ENCODE measurements at regions not wholly inside any gene's neighbourhood (a gene's known extent, or its start where the extent isn't known, plus 50 kb on each side); places are given as distances from the start of the nearest gene placed in this dataset.

DNA sequence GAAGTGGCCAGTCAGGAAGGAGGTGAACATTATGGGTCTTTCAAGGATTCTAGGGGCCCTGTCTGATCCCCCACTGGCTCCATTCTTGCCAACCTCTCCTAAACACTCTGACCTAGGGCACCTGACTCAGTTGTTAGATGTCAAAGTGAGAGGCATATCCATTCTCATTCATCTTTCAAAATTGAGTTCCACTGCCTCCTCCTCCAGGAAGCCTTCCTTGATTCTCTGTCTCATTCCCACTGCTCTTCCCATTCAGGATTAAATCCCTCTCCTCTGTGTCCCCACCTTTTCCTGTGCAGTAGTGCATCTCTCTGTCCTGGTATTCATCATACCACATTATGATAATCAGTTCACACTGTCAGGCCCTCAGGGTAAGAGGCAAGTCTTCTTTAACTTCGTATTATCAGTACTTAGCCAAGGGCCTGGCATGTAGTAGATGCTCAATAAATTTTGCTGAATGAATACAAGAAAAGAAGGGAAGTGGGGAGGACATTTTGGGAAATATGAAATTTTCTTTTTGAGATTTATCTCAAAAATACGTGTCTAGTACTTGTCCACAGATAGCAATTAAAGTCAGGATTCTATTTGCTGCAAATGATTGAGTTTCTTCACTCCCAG is 61.8 kb upstream of the ITPKB start:
- no peaks in the 10 kb centered on the region for H3K36me3 ChIP-seq (ENCODE audit: insufficient read depth, low read length)
- H3K4me1 ChIP-seq (ENCODE audit: insufficient read depth, low read length), result no peaks in the 10 kb centered on the region
- H3K4me2 ChIP-seq (ENCODE audit: insufficient read depth, low read length), result no peak overlapping the region
- TF ChIP-seq, protein P1, sequence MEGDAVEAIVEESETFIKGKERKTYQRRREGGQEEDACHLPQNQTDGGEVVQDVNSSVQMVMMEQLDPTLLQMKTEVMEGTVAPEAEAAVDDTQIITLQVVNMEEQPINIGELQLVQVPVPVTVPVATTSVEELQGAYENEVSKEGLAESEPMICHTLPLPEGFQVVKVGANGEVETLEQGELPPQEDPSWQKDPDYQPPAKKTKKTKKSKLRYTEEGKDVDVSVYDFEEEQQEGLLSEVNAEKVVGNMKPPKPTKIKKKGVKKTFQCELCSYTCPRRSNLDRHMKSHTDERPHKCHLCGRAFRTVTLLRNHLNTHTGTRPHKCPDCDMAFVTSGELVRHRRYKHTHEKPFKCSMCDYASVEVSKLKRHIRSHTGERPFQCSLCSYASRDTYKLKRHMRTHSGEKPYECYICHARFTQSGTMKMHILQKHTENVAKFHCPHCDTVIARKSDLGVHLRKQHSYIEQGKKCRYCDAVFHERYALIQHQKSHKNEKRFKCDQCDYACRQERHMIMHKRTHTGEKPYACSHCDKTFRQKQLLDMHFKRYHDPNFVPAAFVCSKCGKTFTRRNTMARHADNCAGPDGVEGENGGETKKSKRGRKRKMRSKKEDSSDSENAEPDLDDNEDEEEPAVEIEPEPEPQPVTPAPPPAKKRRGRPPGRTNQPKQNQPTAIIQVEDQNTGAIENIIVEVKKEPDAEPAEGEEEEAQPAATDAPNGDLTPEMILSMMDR (IDR thresholded peaks at IDR 0.05; ENCODE audit: extremely low read depth, low read depth, low read length), result no peak
- H4K20me1 ChIP-seq (ENCODE audit: insufficient read depth, low read length), result no peaks in the 10 kb centered on the region
- DNase-seq (ENCODE audit: insufficient read length, low spot score, missing footprints), result no peak
- H3K79me2 ChIP-seq (ENCODE audit: insufficient read depth, low read length), result no peaks in the 10 kb centered on the region
- no peaks in the 10 kb centered on the region for H3K9me3 ChIP-seq (ENCODE audit: low read depth, low read length)
- no peak overlapping the region for H3K4me3 ChIP-seq (ENCODE audit: insufficient read depth, low read length)
- no peak overlapping the region for H3K27ac ChIP-seq (ENCODE audit: low read depth, low read length)
- H2AFZ ChIP-seq (ENCODE audit: low read length), result no peak overlapping the region
- H3K27me3 ChIP-seq (ENCODE audit: insufficient read depth, low read length), result peaks cover 6% of the 10 kb centered on the region

DNA sequence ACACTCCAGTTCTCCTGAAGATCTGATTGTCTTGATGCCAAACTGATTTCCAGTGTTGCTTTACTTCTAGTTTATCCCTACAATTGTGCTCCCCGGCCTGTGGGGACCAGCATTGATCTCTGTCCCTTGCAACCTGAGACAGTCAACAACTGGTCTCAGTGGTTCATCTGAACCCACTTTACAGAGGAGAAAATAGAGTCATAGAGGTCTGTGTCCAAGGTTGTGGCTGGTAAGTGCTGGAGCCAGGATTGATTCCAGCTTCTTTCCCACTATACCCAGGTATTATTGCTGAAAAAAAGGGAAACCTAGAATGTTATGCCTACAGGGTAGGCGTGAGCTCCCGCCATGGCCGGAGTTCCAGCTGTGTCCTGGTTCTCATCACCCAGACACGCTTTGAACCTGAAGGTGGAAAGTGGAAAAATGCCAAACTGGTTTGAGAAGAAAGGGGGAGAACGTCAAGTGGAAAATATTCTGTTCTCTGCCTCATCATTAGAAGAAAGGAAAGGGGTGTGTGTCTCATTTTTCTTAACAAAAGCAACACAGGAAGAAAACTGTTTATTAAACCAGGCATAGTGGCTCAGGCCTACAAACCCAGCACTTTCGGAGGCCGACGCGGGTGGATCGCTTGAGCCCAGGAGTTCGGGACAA is 60.7 kb upstream of the ITPKB start:
- TF ChIP-seq, protein P1 (IDR thresholded peaks at IDR 0.05; ENCODE audit: extremely low read depth, low read depth, low read length), result no peak
- no peak overlapping the region for H2AFZ ChIP-seq (ENCODE audit: low read length)
- H3K9me3 ChIP-seq (ENCODE audit: low read depth, low read length), result no peaks in the 10 kb centered on the region

DNA sequence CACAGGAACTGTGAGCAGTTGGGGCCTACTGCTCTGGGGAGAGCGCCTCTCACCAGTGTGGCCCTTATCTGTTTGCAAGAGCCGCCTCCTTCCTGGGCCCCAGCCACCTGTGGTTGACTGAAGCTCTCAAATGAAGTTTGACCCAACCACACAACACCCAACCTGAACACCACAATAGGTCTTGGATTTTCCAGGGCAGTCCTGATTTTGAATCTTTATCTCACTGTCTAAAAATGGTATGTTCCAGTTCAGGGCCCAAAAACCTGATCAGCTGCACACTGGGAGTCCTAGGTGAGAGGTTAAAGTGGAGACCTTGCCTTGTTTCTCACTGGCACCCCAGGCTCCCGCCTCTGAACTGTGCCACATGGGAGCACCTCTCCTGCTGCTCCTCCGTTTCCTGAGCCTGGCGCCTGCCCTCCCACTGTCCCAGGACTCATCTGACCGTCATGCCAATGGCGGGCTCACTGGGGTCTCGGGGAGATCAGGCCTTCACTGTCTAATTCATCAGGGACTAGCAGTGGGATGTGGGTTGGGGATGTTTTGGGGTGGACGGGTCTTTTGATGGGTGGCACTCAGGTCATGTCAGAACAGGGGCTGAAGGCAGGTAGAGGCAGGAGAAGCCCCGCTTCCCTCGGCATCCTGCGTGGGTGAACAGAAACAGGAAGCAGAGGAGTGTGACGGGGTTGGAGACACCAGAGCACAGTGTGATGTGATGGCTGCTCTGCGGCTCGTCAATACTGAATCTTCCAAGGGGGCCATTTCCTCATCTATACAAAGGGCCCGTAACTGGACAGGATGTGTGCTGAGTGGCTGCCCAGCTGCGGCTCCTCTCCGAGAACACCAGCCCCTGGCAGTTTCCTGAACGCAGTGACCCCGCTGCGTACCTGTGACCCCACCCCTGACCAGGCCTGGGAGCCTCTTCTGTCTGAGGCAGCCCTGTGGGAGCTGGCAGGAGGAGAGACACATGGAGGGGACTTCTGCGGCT is 59.6 kb upstream of the ITPKB start:
- H3K4me1 ChIP-seq (ENCODE audit: insufficient read depth, low read length), result no peaks in the 10 kb centered on the region
- H3K4me3 ChIP-seq (ENCODE audit: insufficient read depth, low read length), result no peak overlapping the region
- no peak overlapping the region for H2AFZ ChIP-seq (ENCODE audit: low read length)
- TF ChIP-seq, protein P1 (IDR thresholded peaks at IDR 0.05; ENCODE audit: extremely low read depth, low read depth, low read length), result no peak
- peaks cover 15% of the 10 kb centered on the region for H3K27me3 ChIP-seq (ENCODE audit: insufficient read depth, low read length)
- no peaks in the 10 kb centered on the region for H4K20me1 ChIP-seq (ENCODE audit: insufficient read depth, low read length)
- H3K9me3 ChIP-seq (ENCODE audit: low read depth, low read length), result no peaks in the 10 kb centered on the region
- no peak for DNase-seq (ENCODE audit: insufficient read length, low spot score, missing footprints)
- H3K79me2 ChIP-seq (ENCODE audit: insufficient read depth, low read length), result no peaks in the 10 kb centered on the region
- H3K27ac ChIP-seq (ENCODE audit: low read depth, low read length), result no peak overlapping the region
- no peak overlapping the region for H3K4me2 ChIP-seq (ENCODE audit: insufficient read depth, low read length)
- H3K36me3 ChIP-seq (ENCODE audit: insufficient read depth, low read length), result no peaks in the 10 kb centered on the region

More for the DNA sequence above, 60.7 kb upstream of the ITPKB start:
- peaks cover 6% of the 10 kb centered on the region for H3K27me3 ChIP-seq (ENCODE audit: insufficient read depth, low read length)
- H3K4me3 ChIP-seq (ENCODE audit: insufficient read depth, low read length), result no peak overlapping the region
- no peak overlapping the region for H3K27ac ChIP-seq (ENCODE audit: low read depth, low read length)
- no peak for DNase-seq (ENCODE audit: insufficient read length, low spot score, missing footprints)
- no peak overlapping the region for H3K4me2 ChIP-seq (ENCODE audit: insufficient read depth, low read length)
- H3K36me3 ChIP-seq (ENCODE audit: insufficient read depth, low read length), result no peaks in the 10 kb centered on the region
- no peaks in the 10 kb centered on the region for H3K4me1 ChIP-seq (ENCODE audit: insufficient read depth, low read length)
- no peaks in the 10 kb centered on the region for H4K20me1 ChIP-seq (ENCODE audit: insufficient read depth, low read length)
- no peaks in the 10 kb centered on the region for H3K79me2 ChIP-seq (ENCODE audit: insufficient read depth, low read length)

Data from osteoblast (primary cell).